Activated CD8-positive, alpha-beta memory T cell treated with anti-CD3 and anti-CD28 coated beads, Interleukin-2, amount 10 ng/mL, durations not matched to agents 7 days and 5 days (primary cell): ENCODE measurements at regions not wholly inside any gene's neighbourhood (a gene's known extent, or its start where the extent isn't known, plus 50 kb on each side); places are given as distances from the start of the nearest gene placed in this dataset.

Experiments used
- ATAC-seq: fragments of 150-1000 bp; cut with Tn5 transposase; one replicate; pipeline ENCODE4 v1.10.0; 2021; ENCODE audit warnings: moderate library complexity
- CTCF ChIA-PET: fragments of 350-600 bp; sonication (Branson Sonifier 250); formaldehyde crosslinking; loops from one replicate; lab custom pipeline; 2021; ENCODE audit warnings: antibody characterized with exemption; lab: Charles Lee
- DNase-seq: peaks from one replicate; pipeline ENCODE4 v3.0.0-alpha.2; 2020
- H3K27ac Mint-ChIP-seq: one replicate; pipeline ENCODE4 v1.8.0; 2021; ENCODE audit warnings: mild to moderate bottlenecking, mixed read lengths
- H3K27me3 Mint-ChIP-seq: one replicate; pipeline ENCODE4 v1.8.0; 2021; ENCODE audit warnings: mixed read lengths
- H3K36me3 Mint-ChIP-seq: one replicate; pipeline ENCODE4 v1.8.0; 2021; ENCODE audit warnings: mild to moderate bottlenecking, mixed read lengths
- H3K4me1 Mint-ChIP-seq: one replicate; pipeline ENCODE4 v1.8.0; 2021; ENCODE audit warnings: mixed read lengths
- H3K4me3 Mint-ChIP-seq: one replicate; pipeline ENCODE4 v1.8.0; 2021; ENCODE audit warnings: mild to moderate bottlenecking, moderate library complexity, mixed read lengths
- H3K9me3 Mint-ChIP-seq: one replicate; pipeline ENCODE4 v1.8.0; 2022; ENCODE audit warnings: low read depth, mixed read lengths

DNA sequence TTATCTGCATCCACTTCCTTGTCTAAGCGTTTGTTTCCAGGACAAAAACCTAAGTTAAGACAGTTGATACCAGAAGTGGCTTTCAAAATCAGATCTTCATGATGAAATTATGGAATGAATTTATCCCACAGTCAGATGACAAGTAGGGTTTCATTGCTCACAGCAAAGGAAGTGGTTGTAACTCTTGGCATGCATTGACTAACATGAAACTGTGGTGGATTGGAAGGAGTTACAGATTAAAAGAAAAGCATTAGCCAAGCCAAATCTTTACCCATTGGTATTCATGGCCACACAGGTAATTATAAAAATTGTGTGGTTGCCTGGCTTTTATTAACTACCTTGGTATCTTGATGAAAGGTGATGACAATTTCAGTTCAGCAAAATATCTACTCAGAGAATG is 438.0 kb upstream of the NXPH2 start:
- H3K4me1 Mint-ChIP-seq = no peaks in the 10 kb centered on the region
- H3K27me3 Mint-ChIP-seq = no peaks in the 10 kb centered on the region
- ATAC-seq (no peak), DNase-seq (no peak)
- no peaks in the 10 kb centered on the region for H3K36me3 Mint-ChIP-seq
- peaks cover 13% of the 10 kb centered on the region for H3K9me3 Mint-ChIP-seq
- H3K4me3 Mint-ChIP-seq = no peak overlapping the region
- H3K27ac Mint-ChIP-seq = no peak overlapping the region
- CTCF ChIA-PET = no interaction called here

- no peak for DNase-seq
- H3K27ac Mint-ChIP-seq = no peak overlapping the region
- H3K36me3 Mint-ChIP-seq = no peaks in the 10 kb centered on the region
- CTCF ChIA-PET = no interaction called here
- no peak for ATAC-seq
- no peak overlapping the region for H3K4me3 Mint-ChIP-seq
- H3K9me3 Mint-ChIP-seq = peaks cover 10% of the 10 kb centered on the region
- no peaks in the 10 kb centered on the region for H3K4me1 Mint-ChIP-seq
- H3K27me3 Mint-ChIP-seq = no peaks in the 10 kb centered on the region
Measured at GRCh38 chr2:139217641-139218040, 437.5 kb upstream of the NXPH2 start.

GRCh38 chr2:139216435-139216834 is 436.2 kb upstream of the NXPH2 start:
- H3K27me3 Mint-ChIP-seq = no peaks in the 10 kb centered on the region

DNA sequence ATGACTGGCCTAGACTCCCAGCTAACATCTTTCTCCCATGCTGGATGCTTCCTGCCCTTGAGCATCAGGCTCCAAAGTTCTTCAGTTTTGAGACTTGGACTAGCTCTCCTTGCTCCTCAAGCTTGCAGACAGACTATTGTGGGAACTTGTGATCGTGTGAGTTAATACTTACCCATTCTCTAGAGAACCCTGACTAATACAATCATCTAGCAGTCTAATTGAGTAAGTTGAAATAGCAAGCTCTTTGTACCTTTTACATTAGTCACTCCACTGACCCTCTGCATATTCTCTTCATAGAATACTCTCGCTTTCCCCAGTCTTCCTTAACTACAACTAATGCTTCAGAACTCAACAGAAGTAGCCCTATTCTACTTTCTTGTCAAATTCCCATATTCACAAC is 434.6 kb upstream of the NXPH2 start:
- Mint-ChIP-seq H3K9me3 (peaks cover 11% of the 10 kb centered on the region), H3K4me1 (no peaks in the 10 kb centered on the region), H3K4me3 (no peak overlapping the region), H3K27ac (no peak overlapping the region), H3K27me3 (no peaks in the 10 kb centered on the region), H3K36me3 (no peaks in the 10 kb centered on the region)
- DNase-seq (no peak), ATAC-seq (no peak)
- CTCF ChIA-PET = no interaction called here

More at GRCh38 chr2:139216435-139216834, 436.2 kb upstream of the NXPH2 start:
- no peak overlapping the region for H3K4me3 Mint-ChIP-seq
- H3K9me3 Mint-ChIP-seq = peaks cover 11% of the 10 kb centered on the region
- H3K36me3 Mint-ChIP-seq = no peaks in the 10 kb centered on the region
- no peak for ATAC-seq
- CTCF ChIA-PET = no interaction called here
- H3K27ac Mint-ChIP-seq = no peak overlapping the region
- DNase-seq = no peak
- H3K4me1 Mint-ChIP-seq = no peaks in the 10 kb centered on the region

GRCh38 chr2:139209586-139209985 is 429.4 kb upstream of the NXPH2 start:
- ATAC-seq (no peak), DNase-seq (no peak)
- H3K27ac Mint-ChIP-seq = no peak overlapping the region
- no peaks in the 10 kb centered on the region for H3K36me3 Mint-ChIP-seq
- H3K4me3 Mint-ChIP-seq = no peak overlapping the region
- no peaks in the 10 kb centered on the region for H3K27me3 Mint-ChIP-seq
- no peaks in the 10 kb centered on the region for H3K4me1 Mint-ChIP-seq
- peaks cover 12% of the 10 kb centered on the region for H3K9me3 Mint-ChIP-seq
- CTCF ChIA-PET = no interaction called here

GRCh38 chr2:139201516-139201915 is 421.3 kb upstream of the NXPH2 start:
- Mint-ChIP-seq H3K36me3 (no peaks in the 10 kb centered on the region), H3K27me3 (no peaks in the 10 kb centered on the region), H3K27ac (no peak overlapping the region), H3K4me3 (no peak overlapping the region), H3K9me3 (peaks cover 3% of the 10 kb centered on the region), H3K4me1 (no peaks in the 10 kb centered on the region)
- ATAC-seq (no peak), DNase-seq (no peak)
- CTCF ChIA-PET = no interaction called here

DNA sequence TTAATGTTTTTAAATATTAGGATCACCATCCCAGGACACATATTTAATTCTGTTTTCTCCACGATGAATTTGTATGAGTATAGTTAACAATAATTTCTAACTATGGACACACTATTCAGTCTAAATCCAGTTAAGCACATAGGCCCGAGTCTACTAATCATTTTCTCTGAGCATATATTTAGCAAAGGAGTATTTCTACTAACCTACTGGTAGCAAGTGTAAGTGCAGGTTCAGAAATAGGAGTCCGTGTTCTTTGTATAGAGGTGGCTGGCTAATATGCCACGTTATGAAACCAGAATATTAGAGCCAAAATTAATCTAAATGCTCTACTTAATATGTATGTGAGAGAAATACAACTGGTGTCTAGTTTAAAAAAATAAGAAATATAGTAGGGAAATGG is 416.6 kb upstream of the NXPH2 start:
- no peaks in the 10 kb centered on the region for H3K36me3 Mint-ChIP-seq
- DNase-seq (no peak), ATAC-seq (no peak)
- H3K27ac Mint-ChIP-seq = no peak overlapping the region
- no peaks in the 10 kb centered on the region for H3K9me3 Mint-ChIP-seq
- no peaks in the 10 kb centered on the region for H3K4me1 Mint-ChIP-seq
- CTCF ChIA-PET = no interaction called here
- H3K4me3 Mint-ChIP-seq = no peak overlapping the region
- no peaks in the 10 kb centered on the region for H3K27me3 Mint-ChIP-seq

DNA sequence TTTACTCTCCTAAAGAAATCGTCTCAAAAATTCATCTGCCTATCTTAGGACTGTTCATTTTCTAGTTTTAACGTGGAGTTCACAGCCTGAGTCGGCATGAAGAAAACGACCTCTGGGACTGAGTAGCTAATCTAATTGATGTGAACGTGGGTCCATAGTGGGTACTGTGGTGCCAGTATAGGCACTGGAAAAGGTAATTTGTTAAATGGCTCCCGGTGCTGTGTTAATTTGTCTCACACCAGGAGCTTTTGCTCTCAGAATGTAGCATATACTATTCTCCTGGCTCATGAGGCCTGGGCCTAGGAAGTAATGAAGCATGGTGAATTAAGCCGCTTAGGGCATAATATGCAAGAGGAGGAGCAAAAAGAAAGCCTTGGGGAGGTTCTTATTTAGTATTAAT is 414.4 kb upstream of the NXPH2 start:
- CTCF ChIA-PET = no interaction called here
- Mint-ChIP-seq H3K36me3 (no peaks in the 10 kb centered on the region), H3K4me1 (no peaks in the 10 kb centered on the region), H3K4me3 (no peak overlapping the region), H3K9me3 (peaks cover 2% of the 10 kb centered on the region), H3K27ac (no peak overlapping the region), H3K27me3 (no peaks in the 10 kb centered on the region)
- ATAC-seq = no peak
- no peak for DNase-seq

DNA sequence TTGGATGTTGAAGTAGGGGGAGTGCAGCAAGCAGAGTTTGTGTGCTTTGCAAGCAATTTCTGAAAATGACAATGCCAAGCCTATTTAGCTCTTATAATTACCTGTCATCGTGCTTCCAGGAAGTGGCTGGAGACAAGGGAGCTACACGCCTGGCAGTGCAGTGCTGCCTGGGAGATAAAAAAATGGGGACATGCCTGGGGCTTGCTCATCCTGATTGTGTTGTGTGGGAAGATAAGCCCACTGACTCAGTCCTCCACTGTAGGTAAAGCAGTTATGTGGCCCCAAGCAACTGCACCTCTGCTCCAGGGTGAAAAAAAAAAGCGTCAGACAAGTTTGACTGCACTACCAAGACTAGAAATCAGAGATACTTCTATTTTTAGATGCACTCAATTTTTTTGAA is 396.9 kb upstream of the NXPH2 start:
- Mint-ChIP-seq H3K4me3 (no peak overlapping the region), H3K27me3 (no peaks in the 10 kb centered on the region), H3K36me3 (no peaks in the 10 kb centered on the region), H3K9me3 (peaks cover 9% of the 10 kb centered on the region), H3K27ac (no peak overlapping the region), H3K4me1 (no peaks in the 10 kb centered on the region)
- DNase-seq = no peak
- CTCF ChIA-PET = no interaction called here
- no peak for ATAC-seq

GRCh38 chr2:139175510-139175909 is 395.3 kb upstream of the NXPH2 start:
- Mint-ChIP-seq H3K36me3 (no peaks in the 10 kb centered on the region), H3K27me3 (no peaks in the 10 kb centered on the region), H3K4me1 (no peaks in the 10 kb centered on the region), H3K27ac (no peak overlapping the region), H3K4me3 (no peak overlapping the region), H3K9me3 (peaks cover 10% of the 10 kb centered on the region)
- DNase-seq (no peak), ATAC-seq (no peak)
- CTCF ChIA-PET = no interaction called here

GRCh38 chr2:139170406-139170805 is 390.2 kb upstream of the NXPH2 start:
- CTCF ChIA-PET = no interaction called here
- Mint-ChIP-seq H3K9me3 (peaks cover 6% of the 10 kb centered on the region), H3K4me1 (no peaks in the 10 kb centered on the region), H3K27ac (no peak overlapping the region), H3K4me3 (no peak overlapping the region), H3K27me3 (no peaks in the 10 kb centered on the region), H3K36me3 (no peaks in the 10 kb centered on the region)
- no peak for DNase-seq
- no peak for ATAC-seq

- no peak overlapping the region for H3K4me3 Mint-ChIP-seq
- CTCF ChIA-PET = no interaction called here
- H3K9me3 Mint-ChIP-seq = peaks cover 5% of the 10 kb centered on the region
- H3K4me1 Mint-ChIP-seq = no peaks in the 10 kb centered on the region
- no peaks in the 10 kb centered on the region for H3K27me3 Mint-ChIP-seq
- ATAC-seq = no peak
- no peak overlapping the region for H3K27ac Mint-ChIP-seq
- no peak for DNase-seq
- no peaks in the 10 kb centered on the region for H3K36me3 Mint-ChIP-seq
Measured at GRCh38 chr2:139165601-139166000, 385.4 kb upstream of the NXPH2 start.

GRCh38 chr2:139165041-139165440 is 384.9 kb upstream of the NXPH2 start:
- H3K9me3 Mint-ChIP-seq = peaks cover 5% of the 10 kb centered on the region
- no peaks in the 10 kb centered on the region for H3K36me3 Mint-ChIP-seq
- no peaks in the 10 kb centered on the region for H3K27me3 Mint-ChIP-seq
- DNase-seq (no peak), ATAC-seq (no peak)
- H3K4me3 Mint-ChIP-seq = no peak overlapping the region
- H3K4me1 Mint-ChIP-seq = no peaks in the 10 kb centered on the region
- CTCF ChIA-PET = no interaction called here
- H3K27ac Mint-ChIP-seq = no peak overlapping the region

- Mint-ChIP-seq H3K4me1 (no peaks in the 10 kb centered on the region), H3K27me3 (no peaks in the 10 kb centered on the region), H3K9me3 (peaks cover 5% of the 10 kb centered on the region), H3K27ac (no peak overlapping the region), H3K36me3 (no peaks in the 10 kb centered on the region), H3K4me3 (no peak overlapping the region)
- DNase-seq = no peak
- ATAC-seq = no peak
- CTCF ChIA-PET = no interaction called here
Measured at GRCh38 chr2:139162957-139163356, 382.8 kb upstream of the NXPH2 start.

DNA sequence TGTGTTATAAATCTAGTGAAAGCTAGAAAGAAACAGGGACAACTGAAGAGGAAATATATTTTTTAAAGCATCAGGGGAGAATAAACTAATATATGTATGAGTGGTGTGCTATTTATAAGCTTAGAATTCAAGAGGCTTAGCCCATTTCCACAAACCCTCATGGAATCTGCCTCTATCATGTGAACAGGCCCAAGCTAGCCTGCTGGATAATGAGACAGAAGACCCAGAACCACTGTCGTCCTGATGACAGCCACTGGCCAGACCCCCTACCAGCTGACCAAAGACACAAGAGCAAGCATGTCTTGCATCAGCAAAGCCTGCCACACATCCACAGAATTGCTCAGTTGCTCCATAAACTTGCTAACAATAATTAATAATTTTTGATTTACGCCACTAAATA is 382.3 kb upstream of the NXPH2 start:
- DNase-seq (no peak), ATAC-seq (no peak)
- no peaks in the 10 kb centered on the region for H3K27me3 Mint-ChIP-seq
- CTCF ChIA-PET = no interaction called here
- no peak overlapping the region for H3K27ac Mint-ChIP-seq
- H3K36me3 Mint-ChIP-seq = no peaks in the 10 kb centered on the region
- H3K4me3 Mint-ChIP-seq = no peak overlapping the region
- H3K9me3 Mint-ChIP-seq = peaks cover 5% of the 10 kb centered on the region
- H3K4me1 Mint-ChIP-seq = no peaks in the 10 kb centered on the region
